ENCODE measurements at regions not wholly inside any gene's neighbourhood (a gene's known extent, or its start where the extent isn't known, plus 50 kb on each side); places are given as distances from the start of the nearest gene placed in this dataset.

DNA sequence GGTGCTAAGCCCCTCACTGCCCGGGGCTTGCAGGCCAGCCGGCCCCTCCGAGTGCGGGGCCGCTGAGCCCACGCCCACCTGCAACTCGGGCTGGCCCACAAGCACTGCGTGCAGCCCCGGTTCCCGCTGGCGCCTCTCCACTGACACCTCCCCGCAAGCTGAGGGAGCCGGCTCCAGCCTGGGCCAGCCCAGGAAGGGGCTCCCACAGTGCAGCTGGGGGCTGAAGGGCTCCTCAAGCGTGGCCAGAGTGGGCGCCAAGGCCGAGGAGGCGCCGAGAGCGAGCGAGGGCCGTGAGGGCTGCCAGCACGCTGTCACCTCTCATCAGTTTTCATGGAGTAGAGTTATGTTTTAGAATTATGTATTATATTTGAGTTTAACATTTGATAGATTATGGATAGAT is 176.5 kb upstream of the FAM78B start:
- Histone ChIP-seq H3K27me3 (replicated peaks; ENCODE audit: control insufficient read depth, insufficient read depth, low read length, poor library complexity, severe bottlenecking) (no peaks in the 10 kb centered on the region), H3K27ac (ENCODE audit: insufficient read depth, low read length, poor library complexity, severe bottlenecking) (no peak overlapping the region), H3K4me1 (ENCODE audit: control insufficient read depth, insufficient read depth, low read length, poor library complexity, severe bottlenecking) (no peaks in the 10 kb centered on the region), H3K4me3 (ENCODE audit: insufficient read depth, low read depth, low read length, poor library complexity, severe bottlenecking) (no peak overlapping the region), H3K9me3 (ENCODE audit: control insufficient read depth, low read length) (no peaks in the 10 kb centered on the region), H3K36me3 (ENCODE audit: control insufficient read depth, insufficient read depth, low read length) (no peaks in the 10 kb centered on the region)
- DNase-seq: no peak

DNA sequence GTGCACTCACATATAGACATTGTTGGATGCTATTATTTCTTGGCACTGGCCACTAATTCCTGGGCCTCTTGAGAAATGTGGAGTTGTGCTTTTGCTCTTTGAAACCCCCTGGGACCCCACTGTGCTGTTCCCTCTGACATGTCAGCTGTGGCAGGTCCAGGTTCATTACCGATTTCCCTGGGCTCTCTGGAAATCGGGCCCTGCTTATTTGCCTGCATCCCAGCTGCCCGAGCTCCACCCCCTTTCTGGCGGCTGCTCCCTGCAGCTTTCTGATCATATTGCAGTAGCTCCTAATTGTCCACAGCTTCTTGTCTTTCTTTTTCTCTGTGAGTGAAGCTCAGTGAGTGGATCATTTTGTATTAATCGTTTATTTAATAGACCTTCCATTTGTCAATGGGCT is 183.7 kb upstream of the FAM78B start:
- no peaks in the 10 kb centered on the region for H3K36me3 ChIP-seq (ENCODE audit: control insufficient read depth, insufficient read depth, low read length)
- H3K4me3 ChIP-seq (ENCODE audit: insufficient read depth, low read depth, low read length, poor library complexity, severe bottlenecking): no peak overlapping the region
- no peaks in the 10 kb centered on the region for H3K27me3 ChIP-seq (replicated peaks; ENCODE audit: control insufficient read depth, insufficient read depth, low read length, poor library complexity, severe bottlenecking)
- no peaks in the 10 kb centered on the region for H3K9me3 ChIP-seq (ENCODE audit: control insufficient read depth, low read length)
- H3K4me1 ChIP-seq (ENCODE audit: control insufficient read depth, insufficient read depth, low read length, poor library complexity, severe bottlenecking): no peaks in the 10 kb centered on the region
- no peak for DNase-seq
- no peak overlapping the region for H3K27ac ChIP-seq (ENCODE audit: insufficient read depth, low read length, poor library complexity, severe bottlenecking)

DNA sequence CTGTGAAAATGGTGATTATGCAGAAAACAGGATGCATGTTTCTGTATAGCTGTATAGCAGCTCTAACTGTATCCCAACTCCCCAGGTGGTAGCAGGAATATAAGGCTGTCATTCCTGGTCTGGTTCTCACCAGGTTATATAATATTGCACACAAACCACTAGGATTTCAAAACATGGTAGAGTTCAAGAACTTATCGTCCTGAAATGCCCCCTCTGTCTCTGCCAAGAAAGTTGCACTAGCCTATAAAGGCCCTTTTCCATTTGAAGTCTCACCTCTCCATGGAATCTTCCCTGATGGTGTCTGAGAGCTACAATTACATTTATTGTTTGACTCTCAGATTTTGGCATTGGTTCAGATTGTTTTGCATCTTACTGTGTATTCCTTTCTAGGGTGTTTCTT is 184.9 kb upstream of the FAM78B start:
- DNase-seq: no peak
- Histone ChIP-seq H3K27me3 (replicated peaks; ENCODE audit: control insufficient read depth, insufficient read depth, low read length, poor library complexity, severe bottlenecking) (no peaks in the 10 kb centered on the region), H3K4me1 (ENCODE audit: control insufficient read depth, insufficient read depth, low read length, poor library complexity, severe bottlenecking) (no peaks in the 10 kb centered on the region), H3K27ac (ENCODE audit: insufficient read depth, low read length, poor library complexity, severe bottlenecking) (no peak overlapping the region), H3K4me3 (ENCODE audit: insufficient read depth, low read depth, low read length, poor library complexity, severe bottlenecking) (no peak overlapping the region), H3K9me3 (ENCODE audit: control insufficient read depth, low read length) (no peaks in the 10 kb centered on the region), H3K36me3 (ENCODE audit: control insufficient read depth, insufficient read depth, low read length) (no peaks in the 10 kb centered on the region)

DNA sequence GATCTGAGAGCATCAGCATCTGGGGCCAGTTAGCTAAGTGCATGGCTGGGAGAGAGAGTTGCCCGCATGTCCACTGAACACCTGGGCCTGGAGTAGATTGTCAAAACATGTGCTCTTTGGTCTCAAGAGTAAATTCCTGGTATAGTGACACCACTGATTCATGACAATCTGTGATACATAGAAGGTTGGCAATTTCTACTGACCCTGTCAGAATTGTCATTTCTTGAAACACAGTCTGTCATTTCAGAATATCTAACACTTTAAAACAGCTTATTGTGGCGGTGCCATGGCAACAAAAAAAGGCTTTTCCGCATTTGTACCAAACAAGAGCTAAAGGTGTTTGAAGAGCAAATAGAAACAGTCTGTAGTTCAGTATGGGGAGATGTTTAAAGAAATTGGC is 186.4 kb upstream of the FAM78B start:
- Histone ChIP-seq H3K9me3 (ENCODE audit: control insufficient read depth, low read length) (no peaks in the 10 kb centered on the region), H3K4me3 (ENCODE audit: insufficient read depth, low read depth, low read length, poor library complexity, severe bottlenecking) (no peak overlapping the region), H3K4me1 (ENCODE audit: control insufficient read depth, insufficient read depth, low read length, poor library complexity, severe bottlenecking) (no peaks in the 10 kb centered on the region), H3K27me3 (replicated peaks; ENCODE audit: control insufficient read depth, insufficient read depth, low read length, poor library complexity, severe bottlenecking) (no peaks in the 10 kb centered on the region), H3K27ac (ENCODE audit: insufficient read depth, low read length, poor library complexity, severe bottlenecking) (no peak overlapping the region), H3K36me3 (ENCODE audit: control insufficient read depth, insufficient read depth, low read length) (no peaks in the 10 kb centered on the region)
- no peak for DNase-seq

DNA sequence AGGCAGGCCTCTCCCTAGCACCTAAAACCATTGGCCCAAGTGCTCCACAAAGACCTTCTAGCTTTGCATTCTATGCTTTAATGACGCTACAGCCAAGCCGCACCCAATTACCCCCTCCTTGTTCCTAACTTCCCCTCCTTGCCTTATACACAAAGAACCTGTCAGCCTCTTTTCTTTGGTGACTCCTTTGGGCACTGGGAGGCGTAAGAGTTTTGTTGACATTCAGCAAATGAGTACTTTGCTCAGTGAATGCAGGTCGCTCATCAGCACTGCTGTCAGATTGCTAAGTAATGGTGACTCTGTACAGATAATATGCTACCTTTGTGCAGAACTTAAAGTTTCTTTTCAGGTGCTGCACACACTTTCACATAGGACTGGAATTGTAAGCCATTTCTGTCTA is 187.6 kb upstream of the FAM78B start:
- H3K27ac ChIP-seq (ENCODE audit: insufficient read depth, low read length, poor library complexity, severe bottlenecking): no peak overlapping the region
- no peaks in the 10 kb centered on the region for H3K27me3 ChIP-seq (replicated peaks; ENCODE audit: control insufficient read depth, insufficient read depth, low read length, poor library complexity, severe bottlenecking)
- H3K4me1 ChIP-seq (ENCODE audit: control insufficient read depth, insufficient read depth, low read length, poor library complexity, severe bottlenecking): no peaks in the 10 kb centered on the region
- H3K9me3 ChIP-seq (ENCODE audit: control insufficient read depth, low read length): no peaks in the 10 kb centered on the region
- no peak for DNase-seq
- no peaks in the 10 kb centered on the region for H3K36me3 ChIP-seq (ENCODE audit: control insufficient read depth, insufficient read depth, low read length)
- H3K4me3 ChIP-seq (ENCODE audit: insufficient read depth, low read depth, low read length, poor library complexity, severe bottlenecking): no peak overlapping the region

DNA sequence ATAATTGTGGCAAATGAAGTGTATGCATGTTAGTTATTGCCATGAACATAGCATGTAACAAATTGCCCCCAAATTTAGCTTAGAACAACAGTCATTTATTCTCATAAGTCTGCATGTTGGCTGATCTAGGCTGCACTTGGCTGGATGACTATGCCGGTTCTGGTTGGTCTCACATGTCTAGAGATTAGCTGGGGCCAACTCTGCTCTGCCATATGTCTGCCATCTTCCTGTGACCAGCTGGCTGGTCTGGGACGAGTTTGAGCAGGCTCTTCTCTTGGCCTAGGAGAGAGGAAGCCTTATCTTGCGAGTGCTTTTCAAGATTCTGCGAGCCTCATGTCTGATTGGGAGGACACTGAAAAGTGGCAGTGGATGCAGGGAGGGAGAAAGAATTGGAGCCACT is 198.3 kb upstream of the FAM78B start:
- no peaks in the 10 kb centered on the region for H3K36me3 ChIP-seq (ENCODE audit: control insufficient read depth, insufficient read depth, low read length)
- DNase-seq: no peak
- no peaks in the 10 kb centered on the region for H3K4me1 ChIP-seq (ENCODE audit: control insufficient read depth, insufficient read depth, low read length, poor library complexity, severe bottlenecking)
- no peaks in the 10 kb centered on the region for H3K27me3 ChIP-seq (replicated peaks; ENCODE audit: control insufficient read depth, insufficient read depth, low read length, poor library complexity, severe bottlenecking)
- H3K4me3 ChIP-seq (ENCODE audit: insufficient read depth, low read depth, low read length, poor library complexity, severe bottlenecking): no peak overlapping the region
- no peaks in the 10 kb centered on the region for H3K9me3 ChIP-seq (ENCODE audit: control insufficient read depth, low read length)
- H3K27ac ChIP-seq (ENCODE audit: insufficient read depth, low read length, poor library complexity, severe bottlenecking): no peak overlapping the region

DNA sequence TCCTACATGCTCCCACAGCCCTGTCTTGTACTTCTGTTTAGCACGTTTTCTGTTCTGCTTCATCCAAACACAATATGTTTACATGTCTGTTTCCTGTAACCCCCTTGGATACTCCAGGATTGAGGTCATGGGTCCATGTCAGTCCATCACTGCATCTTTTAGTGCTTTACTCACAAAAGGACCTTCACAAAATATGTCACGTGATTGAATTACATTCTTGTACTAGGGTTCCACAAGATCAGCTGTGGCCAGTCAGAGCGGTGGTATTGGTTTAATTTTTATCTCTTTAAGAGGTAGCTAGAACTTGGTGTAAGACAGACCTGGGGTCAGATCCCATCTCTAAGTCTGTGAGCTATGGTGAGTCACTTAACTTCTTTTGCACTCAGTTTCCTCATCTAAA is 201.2 kb upstream of the FAM78B start:
- Histone ChIP-seq H3K4me3 (ENCODE audit: insufficient read depth, low read depth, low read length, poor library complexity, severe bottlenecking) (no peak overlapping the region), H3K27me3 (replicated peaks; ENCODE audit: control insufficient read depth, insufficient read depth, low read length, poor library complexity, severe bottlenecking) (no peaks in the 10 kb centered on the region), H3K27ac (ENCODE audit: insufficient read depth, low read length, poor library complexity, severe bottlenecking) (no peak overlapping the region), H3K9me3 (ENCODE audit: control insufficient read depth, low read length) (no peaks in the 10 kb centered on the region), H3K4me1 (ENCODE audit: control insufficient read depth, insufficient read depth, low read length, poor library complexity, severe bottlenecking) (no peaks in the 10 kb centered on the region), H3K36me3 (ENCODE audit: control insufficient read depth, insufficient read depth, low read length) (no peaks in the 10 kb centered on the region)
- DNase-seq: no peak

DNA sequence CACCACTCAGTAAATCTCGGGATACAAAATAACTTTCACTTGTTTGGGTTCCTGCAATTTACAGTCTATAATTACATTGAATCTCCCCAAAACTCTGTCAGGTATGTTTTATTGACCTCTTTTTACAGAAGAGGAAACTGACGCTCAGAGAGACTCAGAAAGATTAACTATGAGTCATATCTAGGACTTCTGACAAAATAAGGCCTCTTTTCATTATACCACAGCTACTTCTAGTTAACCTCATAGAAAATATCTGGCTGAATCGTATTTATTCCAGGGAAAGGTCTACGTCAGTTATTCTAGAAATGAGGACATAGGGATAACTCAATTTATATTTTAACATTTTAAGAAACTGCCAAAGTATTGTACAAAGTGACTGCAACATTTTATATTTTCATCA is 211.1 kb upstream of the FAM78B start:
- H3K27ac ChIP-seq (ENCODE audit: insufficient read depth, low read length, poor library complexity, severe bottlenecking): no peak overlapping the region
- no peaks in the 10 kb centered on the region for H3K4me1 ChIP-seq (ENCODE audit: control insufficient read depth, insufficient read depth, low read length, poor library complexity, severe bottlenecking)
- DNase-seq: no peak
- no peaks in the 10 kb centered on the region for H3K27me3 ChIP-seq (replicated peaks; ENCODE audit: control insufficient read depth, insufficient read depth, low read length, poor library complexity, severe bottlenecking)
- H3K36me3 ChIP-seq (ENCODE audit: control insufficient read depth, insufficient read depth, low read length): no peaks in the 10 kb centered on the region
- H3K9me3 ChIP-seq (ENCODE audit: control insufficient read depth, low read length): no peaks in the 10 kb centered on the region
- no peak overlapping the region for H3K4me3 ChIP-seq (ENCODE audit: insufficient read depth, low read depth, low read length, poor library complexity, severe bottlenecking)

DNA sequence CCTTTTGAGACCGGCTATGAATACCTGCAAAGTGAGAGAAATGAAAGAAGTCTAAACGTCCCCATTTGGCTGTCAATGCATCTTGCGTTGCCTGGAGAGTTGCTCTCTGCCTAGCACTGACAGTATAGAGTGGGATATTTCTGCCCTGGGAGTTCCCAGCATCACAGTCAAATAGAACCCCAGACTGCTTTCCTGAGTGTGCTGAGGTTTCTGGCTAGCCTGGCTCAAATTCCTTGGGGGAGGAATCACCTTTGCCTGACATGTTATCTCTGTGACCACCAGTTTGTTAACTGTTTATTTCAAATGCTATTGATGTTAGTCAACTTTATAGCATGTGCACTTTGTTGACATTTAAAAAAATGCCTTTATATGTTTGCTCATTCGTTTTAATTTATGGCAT is 212.0 kb upstream of the FAM78B start:
- Histone ChIP-seq H3K4me3 (ENCODE audit: insufficient read depth, low read depth, low read length, poor library complexity, severe bottlenecking) (no peak overlapping the region), H3K36me3 (ENCODE audit: control insufficient read depth, insufficient read depth, low read length) (no peaks in the 10 kb centered on the region), H3K4me1 (ENCODE audit: control insufficient read depth, insufficient read depth, low read length, poor library complexity, severe bottlenecking) (no peaks in the 10 kb centered on the region), H3K27ac (ENCODE audit: insufficient read depth, low read length, poor library complexity, severe bottlenecking) (no peak overlapping the region), H3K9me3 (ENCODE audit: control insufficient read depth, low read length) (no peaks in the 10 kb centered on the region), H3K27me3 (replicated peaks; ENCODE audit: control insufficient read depth, insufficient read depth, low read length, poor library complexity, severe bottlenecking) (no peaks in the 10 kb centered on the region)
- DNase-seq: no peak

DNA sequence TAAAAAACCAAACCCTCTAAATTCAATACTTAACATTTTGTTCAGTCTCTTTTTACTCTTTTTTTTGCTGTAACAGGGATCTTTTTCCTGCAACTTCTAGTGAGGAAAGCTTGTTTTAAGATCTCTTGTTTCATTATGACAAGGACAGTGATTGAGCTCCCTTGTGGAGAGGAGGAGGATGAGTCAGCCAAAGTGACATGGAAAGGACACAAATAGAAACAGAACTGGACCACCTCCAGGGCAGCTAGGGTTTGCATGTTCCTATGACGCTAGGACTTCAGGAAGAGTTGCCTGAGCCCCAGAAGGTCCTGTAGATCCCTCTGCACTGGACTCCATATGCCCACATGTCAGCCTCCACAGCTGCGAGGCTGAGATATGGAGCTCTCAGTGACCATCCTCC is 212.6 kb upstream of the FAM78B start:
- no peaks in the 10 kb centered on the region for H3K36me3 ChIP-seq (ENCODE audit: control insufficient read depth, insufficient read depth, low read length)
- no peaks in the 10 kb centered on the region for H3K27me3 ChIP-seq (replicated peaks; ENCODE audit: control insufficient read depth, insufficient read depth, low read length, poor library complexity, severe bottlenecking)
- H3K9me3 ChIP-seq (ENCODE audit: control insufficient read depth, low read length): no peaks in the 10 kb centered on the region
- DNase-seq: no peak
- H3K4me3 ChIP-seq (ENCODE audit: insufficient read depth, low read depth, low read length, poor library complexity, severe bottlenecking): no peak overlapping the region
- H3K4me1 ChIP-seq (ENCODE audit: control insufficient read depth, insufficient read depth, low read length, poor library complexity, severe bottlenecking): no peaks in the 10 kb centered on the region
- H3K27ac ChIP-seq (ENCODE audit: insufficient read depth, low read length, poor library complexity, severe bottlenecking): no peak overlapping the region

DNA sequence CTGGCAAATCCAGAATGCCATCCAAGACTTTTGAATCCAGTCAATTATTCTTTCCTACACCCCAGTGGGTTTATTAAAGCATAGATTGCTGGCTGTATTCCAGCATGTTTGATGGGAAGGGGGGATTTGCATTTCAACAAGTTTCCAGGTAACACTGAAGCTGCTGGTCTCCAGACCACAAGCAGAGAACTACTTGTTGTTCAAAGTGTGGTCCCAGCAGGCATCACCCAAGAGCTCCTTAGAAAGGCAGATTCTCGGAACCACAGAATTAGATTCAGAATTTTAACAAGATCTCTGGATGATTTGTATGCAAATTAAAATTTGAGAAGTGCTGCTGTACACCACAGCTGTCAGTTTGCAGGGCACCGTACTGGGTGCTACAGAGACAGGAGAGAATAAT is 216.3 kb upstream of the FAM78B start:
- no peak for DNase-seq

More for the DNA sequence above, 216.3 kb upstream of the FAM78B start:
- no peak overlapping the region for H3K4me3 ChIP-seq (ENCODE audit: insufficient read depth, low read depth, low read length, poor library complexity, severe bottlenecking)
- no peak overlapping the region for H3K27ac ChIP-seq (ENCODE audit: insufficient read depth, low read length, poor library complexity, severe bottlenecking)
- H3K4me1 ChIP-seq (ENCODE audit: control insufficient read depth, insufficient read depth, low read length, poor library complexity, severe bottlenecking): no peaks in the 10 kb centered on the region
- H3K36me3 ChIP-seq (ENCODE audit: control insufficient read depth, insufficient read depth, low read length): no peaks in the 10 kb centered on the region
- no peaks in the 10 kb centered on the region for H3K9me3 ChIP-seq (ENCODE audit: control insufficient read depth, low read length)
- H3K27me3 ChIP-seq (replicated peaks; ENCODE audit: control insufficient read depth, insufficient read depth, low read length, poor library complexity, severe bottlenecking): no peaks in the 10 kb centered on the region
